H1 (cell line): ENCODE measurements at regions not wholly inside any gene's neighbourhood (a gene's known extent, or its start where the extent isn't known, plus 50 kb on each side); places are given as distances from the start of the nearest gene placed in this dataset.

Experiments used
- CTCF ChIA-PET: fragments of 300-600 bp; sonication (Branson Sonifier 250); formaldehyde crosslinking; loops from one replicate; lab custom pipeline; 2021; ENCODE audit not compliant: partially characterized antibody; lab: Charles Lee
- POLR2A ChIA-PET: fragments of 300-600 bp; sonication (Branson Sonifier 250); formaldehyde crosslinking; loops from one replicate; lab custom pipeline; 2021; ENCODE audit warnings: inconsistent platforms; ENCODE audit not compliant: partially characterized antibody; lab: Charles Lee
- DNase-seq, 2 experiments: peaks; one replicate each; pipeline versions ENCODE4 v3.0.0 to v3.0.0-alpha.2; 2010 to 2022; ENCODE audit warnings: low spot score in 2 of 2, low read depth in 1 of 2, mixed read lengths in 1 of 2
- FAIRE-seq: peaks from 2 replicates; lab custom pipeline; 2011; peaks lifted over from hg19 to GRCh38; lab: Jason Lieb, UNC
- H2AFZ ChIP-seq: 2 replicates; pipeline ENCODE4 v1.8.1; 2012; ENCODE audit warnings: low read length, inconsistent platforms
- H2AK5ac ChIP-seq: 2 replicates; pipeline ENCODE4 v1.6.1; 2013; ENCODE audit warnings: low read depth, low read length
- H2BK120ac ChIP-seq: replicated peaks from 2 replicates; pipeline ENCODE3; 2013; ENCODE audit warnings: low read depth, low read length, inconsistent platforms
- H2BK12ac ChIP-seq: 2 replicates; pipeline ENCODE4 v1.6.1; 2013; ENCODE audit warnings: low read depth, low read length
- H2BK15ac ChIP-seq: 2 replicates; pipeline ENCODE4 v1.6.1; 2013; ENCODE audit warnings: low read length
- H2BK20ac ChIP-seq: 2 replicates; pipeline ENCODE4 v1.6.1; 2013; ENCODE audit warnings: low read length
- H2BK5ac ChIP-seq: 2 replicates; pipeline ENCODE4 v1.6.1; 2013; ENCODE audit warnings: low read depth, low read length
- H3K14ac ChIP-seq: 2 replicates; pipeline ENCODE4 v1.6.1; 2013; ENCODE audit warnings: inconsistent platforms; ENCODE audit not compliant: insufficient read length
- H3K18ac ChIP-seq: 2 replicates; pipeline ENCODE4 v1.6.1; 2013; ENCODE audit warnings: low read length; ENCODE audit errors: extremely low read depth
- H3K23ac ChIP-seq: 2 replicates; pipeline ENCODE4 v1.6.1; 2013; ENCODE audit warnings: inconsistent platforms; ENCODE audit not compliant: insufficient read length
- H3K23me2 ChIP-seq: 2 replicates; pipeline ENCODE4 v1.6.1; 2013; ENCODE audit warnings: low read depth, low read length
- H3K27ac ChIP-seq: 2 replicates; pipeline ENCODE4 v1.6.1; 2011; ENCODE audit warnings: low read depth, low read length, inconsistent platforms
- H3K27me3 ChIP-seq, 4 experiments: replicated peaks in 1 of 4; 1 replicate in 1 of 4; 2 replicates in 3 of 4; pipeline versions ENCODE4 v1.6.1 to v1.8.1; 2011 to 2013; ENCODE audit warnings: low read length in 3 of 4, mild to moderate bottlenecking in 3 of 4, inconsistent platforms in 2 of 4, mixed read lengths in 2 of 4, moderate library complexity in 1 of 4; ENCODE audit not compliant: control insufficient read depth in 3 of 4, insufficient read depth in 3 of 4; ENCODE audit errors: extremely low read depth in 1 of 4
- H3K36me3 ChIP-seq, 4 experiments: 2 replicates each; pipeline versions ENCODE4 v1.6.1 to v1.8.1; 2011 to 2013; ENCODE audit warnings: mild to moderate bottlenecking in 4 of 4, low read length in 3 of 4, moderate library complexity in 2 of 4, control low read depth in 1 of 4, inconsistent platforms in 1 of 4; ENCODE audit not compliant: insufficient read depth in 4 of 4, control insufficient read depth in 2 of 4
- H3K4ac ChIP-seq: replicated peaks from 2 replicates; pipeline ENCODE3; 2013; ENCODE audit warnings: low read length, low read depth, mixed read lengths, inconsistent platforms; ENCODE audit not compliant: insufficient read length
- H3K4me1 ChIP-seq, 4 experiments: replicated peaks in 1 of 4; 1 replicate in 1 of 4; 2 replicates in 3 of 4; pipeline versions ENCODE4 v1.6.1 to v1.8.1; 2011 to 2013; ENCODE audit warnings: low read length in 3 of 4, inconsistent platforms in 2 of 4, mixed read lengths in 1 of 4; ENCODE audit not compliant: insufficient read depth in 4 of 4, control insufficient read depth in 3 of 4
- H3K4me2 ChIP-seq, 2 experiments: 2 replicates each; pipeline versions ENCODE4 v1.6.1 to v1.8.1; 2011 to 2013; ENCODE audit warnings: low read depth in 2 of 2, low read length in 2 of 2, control low read depth in 1 of 2, inconsistent platforms in 1 of 2, mild to moderate bottlenecking in 1 of 2; ENCODE audit not compliant: insufficient read depth in 1 of 2
- H3K4me3 ChIP-seq, 4 experiments: fragments of 200-600, 300-600 bp in 1 of 4; sonication (generic), shearing (Covaris generic), sonication (Bioruptor Twin) in 1 of 4; 2 replicates each; pipeline versions ENCODE4 v1.5.1 to v1.8.1; 2011 to 2016; ENCODE audit warnings: low read length in 4 of 4, low read depth in 3 of 4, control low read depth in 2 of 4, inconsistent platforms in 2 of 4, mild to moderate bottlenecking in 2 of 4, mixed read lengths in 1 of 4, moderate library complexity in 1 of 4; ENCODE audit not compliant: insufficient read depth in 2 of 4; ENCODE audit errors: extremely low read depth in 1 of 4
- H3K56ac ChIP-seq: replicated peaks from 2 replicates; pipeline ENCODE3; 2013; ENCODE audit warnings: low read depth, mild to moderate bottlenecking, mixed read lengths, low read length, inconsistent platforms; ENCODE audit not compliant: insufficient read length
- H3K79me1 ChIP-seq: 2 replicates; pipeline ENCODE4 v1.6.1; 2013; ENCODE audit warnings: low read depth, low read length, control low read depth
- H3K79me2 ChIP-seq, 2 experiments: 2 replicates each; pipeline versions ENCODE4 v1.6.1 to v1.8.1; 2012 to 2013; ENCODE audit warnings: low read length in 2 of 2, mild to moderate bottlenecking in 2 of 2, inconsistent platforms in 1 of 2; ENCODE audit not compliant: insufficient read depth in 2 of 2, control insufficient read depth in 1 of 2
- H3K9ac ChIP-seq, 4 experiments: replicated peaks in 1 of 4; 1 replicate in 1 of 4; 2 replicates in 3 of 4; pipeline versions ENCODE4 v1.6.1 to v1.8.1; 2011 to 2013; ENCODE audit warnings: low read depth in 3 of 4, low read length in 3 of 4, control low read depth in 2 of 4, mild to moderate bottlenecking in 2 of 4, moderate library complexity in 2 of 4, inconsistent platforms in 1 of 4; ENCODE audit errors: extremely low read depth in 1 of 4
- H3K9me3 ChIP-seq, 2 experiments: 2 replicates each; pipeline versions ENCODE4 v1.6.1 to v1.8.1; 2012 to 2013; ENCODE audit warnings: mild to moderate bottlenecking in 2 of 2, moderate library complexity in 2 of 2, control low read depth in 1 of 2, inconsistent platforms in 1 of 2, low read depth in 1 of 2, low read length in 1 of 2, mixed read lengths in 1 of 2; ENCODE audit not compliant: insufficient read depth in 2 of 2
- H4K20me1 ChIP-seq, 2 experiments: replicated peaks in 1 of 2; 2 replicates each; pipeline versions ENCODE3 to v1.8.1; 2011 to 2013; ENCODE audit warnings: inconsistent platforms in 2 of 2, low read length in 2 of 2, mild to moderate bottlenecking in 1 of 2; ENCODE audit not compliant: insufficient read depth in 2 of 2, control insufficient read depth in 1 of 2
- H4K5ac ChIP-seq: 2 replicates; pipeline ENCODE4 v1.6.1; 2013; ENCODE audit warnings: low read length, low read depth, mixed read lengths, inconsistent platforms; ENCODE audit not compliant: insufficient read length
- H4K8ac ChIP-seq: 2 replicates; pipeline ENCODE4 v1.8.0; 2013; ENCODE audit warnings: mild to moderate bottlenecking, moderate library complexity, low read length, inconsistent platforms; ENCODE audit not compliant: insufficient read depth; ENCODE audit errors: extremely low read depth
- H4K91ac ChIP-seq: replicated peaks from 2 replicates; pipeline ENCODE3; 2013; ENCODE audit warnings: low read length, mixed read lengths, inconsistent platforms; ENCODE audit not compliant: insufficient read length
- EP300 ChIP-seq, 2 experiments: IDR thresholded peaks; 1 replicate in 1 of 2; 2 replicates in 1 of 2; pipeline ENCODE4 v1.6.1; 2011 to 2012; ENCODE audit warnings: low read depth in 2 of 2, low read length in 2 of 2, mild to moderate bottlenecking in 2 of 2, borderline replicate concordance in 1 of 2, inconsistent platforms in 1 of 2, moderate library complexity in 1 of 2
- JUN ChIP-seq: IDR thresholded peaks from 2 replicates; pipeline ENCODE4 v1.6.1; 2011; ENCODE audit warnings: low read depth, mild to moderate bottlenecking, improper control_type of control experiment, low read length
- ZNF274 ChIP-seq: IDR thresholded peaks from 2 replicates; pipeline ENCODE4 v1.7.0; 2012; ENCODE audit warnings: low read length, borderline replicate concordance; ENCODE audit errors: extremely low read depth
- WGBS, 2 experiments: shearing (Covaris generic) in 1 of 2; methylation state at CpG; one replicate each; pipeline versions ENCODE4 v1.1.6 to v1.1.7; 2013 to 2015; ENCODE audit warnings: low lambda C conversion rate in 2 of 2, mixed read lengths in 2 of 2, inconsistent platforms in 1 of 2, low coverage in 1 of 2, missing lambda C conversion rate in 1 of 2; ENCODE audit not compliant: insufficient replicate concordance in 2 of 2, insufficient coverage in 1 of 2, insufficient read length in 1 of 2; ENCODE audit errors: extremely low coverage in 1 of 2, missing lambda C conversion rate in 1 of 2; 5-methylcytosine and 5-hydroxymethylcytosine counted together

DNA sequence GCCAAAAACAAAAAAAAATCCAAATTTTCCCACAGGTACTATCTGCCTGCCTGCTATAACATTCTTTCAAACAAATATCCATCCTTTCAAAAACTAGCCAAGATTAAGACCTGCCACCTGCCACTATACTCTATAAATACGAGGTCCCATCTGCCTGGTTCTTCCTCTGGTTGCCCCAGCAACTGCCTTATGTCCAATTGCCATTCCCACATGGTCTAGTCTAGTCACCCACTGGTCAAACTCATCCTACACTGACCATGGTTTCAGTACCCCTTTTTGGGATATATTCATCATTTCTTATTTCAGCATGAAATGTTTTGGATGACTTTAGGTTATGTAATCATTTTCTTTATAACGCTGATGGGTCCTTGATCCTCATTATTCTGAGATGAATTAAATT is 95.1 kb upstream of the CCNG1 start:
- Histone ChIP-seq H2BK120ac (no peak overlapping the region), H3K23ac (no peak overlapping the region), H3K4me1 (peaks cover 0 to 3% (median 0%) of the 10 kb centered on the region in 4 experiments; a peak in 2 of 7 replicates), H3K79me1 (no peaks in the 10 kb centered on the region), H4K91ac (no peak overlapping the region), H4K5ac (no peak overlapping the region), H3K27ac (no peak overlapping the region), H2AFZ (no peak overlapping the region), H2BK20ac (no peak overlapping the region), H3K14ac (no peak overlapping the region), H3K9me3 (no peaks in the 10 kb centered on the region; a peak in 1 of 4 replicates), H3K9ac (no peak overlapping the region), H3K79me2 (no peaks in the 10 kb centered on the region), H2BK5ac (no peak overlapping the region), H3K4me2 (no peak overlapping the region), H3K4ac (no peak overlapping the region), H2AK5ac (no peak overlapping the region), H4K20me1 (no peaks in the 10 kb centered on the region), H4K8ac (no peak overlapping the region), H3K23me2 (no peaks in the 10 kb centered on the region), H3K36me3 (no peaks in the 10 kb centered on the region), H2BK12ac (no peak overlapping the region), H3K27me3 (no peaks in the 10 kb centered on the region), H2BK15ac (no peak overlapping the region), H3K4me3 (no peak overlapping the region), H3K18ac (no peak overlapping the region), H3K56ac (no peak overlapping the region)
- TF ChIP-seq JUN (no peak), EP300 (IDR thresholded peaks at IDR 0.05; ENCODE audit: borderline replicate concordance in 1 of 2, low read depth in 2 of 2, low read length in 2 of 2) (no peak), ZNF274 (no peak)
- no peak for DNase-seq
- WGBS, 2 experiments, result 84% methylated on average over 2 of the region's 2 CpGs; no CpG with 5 or more reads in 1 of the 2 experiments
- POLR2A ChIA-PET, result no interaction called here
- no peak for FAIRE-seq
- CTCF ChIA-PET, result no interaction called here
